Neural cell (in vitro differentiated cells): ENCODE measurements at regions not wholly inside any gene's neighbourhood (a gene's known extent, or its start where the extent isn't known, plus 50 kb on each side); places are given as distances from the start of the nearest gene placed in this dataset.

Source experiments
- CTCF ChIP-seq: fragments of 450-650 bp; IDR thresholded peaks from 2 replicates; pipeline ENCODE4 v1.5.1; 2014; ENCODE audit warnings: antibody characterized with exemption, mild to moderate bottlenecking, moderate library complexity; ENCODE audit not compliant: poor library complexity, severe bottlenecking
- POLR2AphosphoS5 ChIP-seq: IDR thresholded peaks from 2 replicates; pipeline ENCODE4 v1.6.1; 2012
- REST ChIP-seq: IDR thresholded peaks from 2 replicates; pipeline ENCODE4 v1.6.1; 2012; ENCODE audit warnings: borderline replicate concordance
- SMC3 ChIP-seq: fragments of 450-650 bp; conservative IDR thresholded peaks from 2 replicates; pipeline ENCODE4 v1.6.1; 2014; ENCODE audit warnings: antibody characterized with exemption, mild to moderate bottlenecking, moderate library complexity; ENCODE audit not compliant: poor library complexity

GRCh38 chr4:33989820-33990443, 2254.4 kb downstream of the ARAP2 start:
- TF ChIP-seq CTCF: no peak
- TF ChIP-seq REST: no peak
- TF ChIP-seq POLR2AphosphoS5: no peak
- TF ChIP-seq SMC3: no peak
